ENCODE measurements at regions not wholly inside any gene's neighbourhood (a gene's known extent, or its start where the extent isn't known, plus 50 kb on each side); places are given as distances from the start of the nearest gene placed in this dataset.

GRCh38 chr6:9620263-9620662, 794.6 kb downstream of the TFAP2A start:
- DNase-seq (ENCODE audit: extremely low read depth, low read depth), result no peak
- no peak overlapping the region for H3K4me3 ChIP-seq (replicated peaks; ENCODE audit: low read depth, low read length)
- no peak for TF ChIP-seq CTCF (IDR thresholded peaks at IDR 0.05; ENCODE audit: low read depth, low read length, missing control alignments)

- no peak for DNase-seq (ENCODE audit: extremely low read depth, low read depth)
- TF ChIP-seq CTCF (IDR thresholded peaks at IDR 0.05; ENCODE audit: low read depth, low read length, missing control alignments), result no peak
- no peak overlapping the region for H3K4me3 ChIP-seq (replicated peaks; ENCODE audit: low read depth, low read length)
Observed at GRCh38 chr6:9614778-9615177, 800.1 kb downstream of the TFAP2A start.

- no peak for DNase-seq (ENCODE audit: extremely low read depth, low read depth)
- TF ChIP-seq CTCF (IDR thresholded peaks at IDR 0.05; ENCODE audit: low read depth, low read length, missing control alignments), result no peak
- no peak overlapping the region for H3K4me3 ChIP-seq (replicated peaks; ENCODE audit: low read depth, low read length)
Observed at GRCh38 chr6:9612489-9612888, 802.4 kb downstream of the TFAP2A start.

GRCh38 chr6:9610620-9611415, 804.1 kb downstream of the TFAP2A start:
- TF ChIP-seq CTCF (IDR thresholded peaks at IDR 0.05; ENCODE audit: low read depth, low read length, missing control alignments), result no peak

GRCh38 chr6:9606435-9607134, 808.3 kb downstream of the TFAP2A start:
- TF ChIP-seq CTCF (IDR thresholded peaks at IDR 0.05; ENCODE audit: low read depth, low read length, missing control alignments), result no peak
- DNase-seq (ENCODE audit: extremely low read depth, low read depth), result no peak
- H3K4me3 ChIP-seq (replicated peaks; ENCODE audit: low read depth, low read length), result no peak overlapping the region

More at GRCh38 chr6:9610620-9611415, 804.1 kb downstream of the TFAP2A start:
- DNase-seq (ENCODE audit: extremely low read depth, low read depth), result no peak
- H3K4me3 ChIP-seq (replicated peaks; ENCODE audit: low read depth, low read length), result no peak overlapping the region

- no peak for TF ChIP-seq CTCF (IDR thresholded peaks at IDR 0.05; ENCODE audit: low read depth, low read length, missing control alignments)
- no peak overlapping the region for H3K4me3 ChIP-seq (replicated peaks; ENCODE audit: low read depth, low read length)
- no peak for DNase-seq (ENCODE audit: extremely low read depth, low read depth)
Observed at GRCh38 chr6:9594746-9595145, 820.1 kb downstream of the TFAP2A start.
